ENCODE measurements at regions not wholly inside any gene's neighbourhood (a gene's known extent, or its start where the extent isn't known, plus 50 kb on each side); places are given as distances from the start of the nearest gene placed in this dataset.

- H3K36me3 ChIP-seq (ENCODE audit: control insufficient read depth in 2 of 3, insufficient read depth in 3 of 3, low read length in 3 of 3), result no peaks in the 10 kb centered on the region
- H3K27me3 ChIP-seq (ENCODE audit: control insufficient read depth in 2 of 2, insufficient read depth in 2 of 2, low read length in 2 of 2), result no peaks in the 10 kb centered on the region
- H3K4me3 ChIP-seq (ENCODE audit: low read length), result no peak overlapping the region
- ATAC-seq (no peak), DNase-seq (no peak)
- no peak overlapping the region for H3K27ac ChIP-seq (ENCODE audit: low read depth, low read length)
- Mint-ChIP-seq H3K36me3 (peaks cover 0 to 3% (median 0%) of the 10 kb centered on the region in 5 donors), H3K4me1 (no peaks in the 10 kb centered on the region), H3K27ac (no peak overlapping the region), H3K9me3 (peaks cover 0 to 27% (median 2%) of the 10 kb centered on the region in 11 donors), H3K4me3 (no peak overlapping the region), H3K27me3 (no peaks in the 10 kb centered on the region)
- H3K9me3 ChIP-seq (ENCODE audit: control insufficient read depth in 2 of 3, low read length in 3 of 3), result no peaks in the 10 kb centered on the region
- intact Hi-C loops (cut with micrococcal nuclease), result no loop called here
- ChIA-PET POLR2A (no interaction called here), CTCF (no interaction called here)
- H3K4me1 ChIP-seq (ENCODE audit: control insufficient read depth in 2 of 2, insufficient read depth in 2 of 2, low read length in 2 of 2), result no peaks in the 10 kb centered on the region
Measured at GRCh38 chrX:63404332-63404731, 53.2 kb upstream of the SPIN4 start.

- H3K4me1 ChIP-seq (ENCODE audit: control insufficient read depth in 2 of 2, insufficient read depth in 2 of 2, low read length in 2 of 2), result no peaks in the 10 kb centered on the region
- CTCF ChIA-PET, result no interaction called here
Measured at GRCh38 chrX:63402106-63402505, 51.0 kb upstream of the SPIN4 start.

More at GRCh38 chrX:63402106-63402505, 51.0 kb upstream of the SPIN4 start:
- no peak overlapping the region for H3K4me3 ChIP-seq (ENCODE audit: low read length)
- Mint-ChIP-seq H3K27ac (no peak overlapping the region), H3K4me1 (no peaks in the 10 kb centered on the region), H3K27me3 (no peaks in the 10 kb centered on the region), H3K9me3 (peaks cover 0 to 24% (median 2%) of the 10 kb centered on the region in 11 donors), H3K4me3 (no peak overlapping the region), H3K36me3 (peaks cover 0 to 3% (median 0%) of the 10 kb centered on the region in 5 donors)
- H3K36me3 ChIP-seq (ENCODE audit: control insufficient read depth in 2 of 3, insufficient read depth in 3 of 3, low read length in 3 of 3), result no peaks in the 10 kb centered on the region
- no peaks in the 10 kb centered on the region for H3K27me3 ChIP-seq (ENCODE audit: control insufficient read depth in 2 of 2, insufficient read depth in 2 of 2, low read length in 2 of 2)
- H3K27ac ChIP-seq (ENCODE audit: low read depth, low read length), result no peak overlapping the region
- ATAC-seq (no peak), DNase-seq (no peak)
- intact Hi-C loops (cut with micrococcal nuclease), result no loop called here
- POLR2A ChIA-PET, result no interaction called here
- H3K9me3 ChIP-seq (ENCODE audit: control insufficient read depth in 2 of 3, low read length in 3 of 3), result no peaks in the 10 kb centered on the region
